ENCODE measurements at regions not wholly inside any gene's neighbourhood (a gene's known extent, or its start where the extent isn't known, plus 50 kb on each side); places are given as distances from the start of the nearest gene placed in this dataset.
"Not testable (repeated sequence)": the region's sequence is repeated elsewhere in the genome, so short reads cannot be mapped to it uniquely, and the experiment has no call there.

DNA sequence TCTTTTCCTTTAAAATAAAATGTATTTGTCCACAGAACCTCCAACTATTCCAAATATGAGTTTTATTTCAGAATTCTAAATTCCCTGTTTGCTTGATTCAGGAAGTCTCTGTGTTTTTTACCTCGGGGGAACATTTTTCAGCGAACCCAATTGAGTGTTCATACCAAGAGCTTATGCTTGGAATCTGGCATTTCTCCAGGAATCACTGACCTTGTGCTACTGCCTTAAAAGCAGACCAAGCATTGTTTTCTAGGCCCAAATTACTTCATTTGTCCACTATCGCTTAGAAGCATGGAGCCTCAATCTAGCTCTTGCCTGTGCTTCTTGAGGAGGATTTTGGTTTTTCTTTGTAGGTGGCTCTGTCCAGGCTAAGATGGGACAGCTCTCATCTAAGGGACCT lies 59.4 kb downstream of the EBLN1 start:
- no peak for DNase-seq
- WGBS, 2 donors: 40 to 63% methylated on average over 3 of the region's 3 CpGs
- Histone ChIP-seq H3K27ac (no peak overlapping the region), H3K9me3 (no peaks in the 10 kb centered on the region), H3K36me3 (no peaks in the 10 kb centered on the region), H3K4me3 (no peak overlapping the region), H3K4me1 (no peaks in the 10 kb centered on the region), H3K27me3 (no peaks in the 10 kb centered on the region)
- intact Hi-C loops (cut with DNase I): no loop called here
- TF ChIP-seq CTCF (IDR thresholded peaks at IDR 0.05): no peak
- FAIRE-seq: no peak
- no peak for ATAC-seq

GRCh38 chr10:22156750-22157149 lies 61.1 kb downstream of the EBLN1 start:
- FAIRE-seq (no peak), DNase-seq (no peak), ATAC-seq (no peak)
- TF ChIP-seq CTCF (IDR thresholded peaks at IDR 0.05): no peak
- Histone ChIP-seq H3K27me3 (no peaks in the 10 kb centered on the region), H3K9me3 (no peaks in the 10 kb centered on the region), H3K4me1 (no peaks in the 10 kb centered on the region), H3K27ac (no peak overlapping the region), H3K36me3 (no peaks in the 10 kb centered on the region), H3K4me3 (no peak overlapping the region)
- intact Hi-C loops (cut with DNase I): no loop called here
- WGBS, 2 donors: 25 to 33% methylated on average over 3 of the region's 3 CpGs

DNA sequence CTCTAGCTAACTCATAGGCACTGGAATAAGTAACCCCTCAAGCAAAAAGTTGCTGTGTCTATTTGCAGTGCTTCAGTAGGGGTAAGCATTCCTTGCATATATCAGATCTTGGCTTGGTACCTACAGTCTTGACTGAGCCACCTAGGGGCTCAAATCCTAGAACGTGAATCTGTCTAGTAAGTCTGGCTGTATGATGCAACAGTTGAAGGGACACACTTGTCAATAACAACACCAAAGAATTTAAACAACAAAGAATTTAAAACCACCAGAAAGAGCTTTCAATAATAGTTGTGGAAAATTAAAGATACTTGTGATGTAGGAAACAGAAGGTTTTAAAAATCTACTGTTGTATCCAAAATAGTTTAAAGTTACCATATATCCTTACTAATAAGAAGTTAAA lies 65.4 kb downstream of the EBLN1 start:
- ATAC-seq: no peak
- WGBS, 2 donors: 73 to 75% methylated on average over 1 of the region's 1 CpG

GRCh38 chr10:22150842-22151241 lies 67.0 kb downstream of the EBLN1 start:
- TF ChIP-seq CTCF (IDR thresholded peaks at IDR 0.05): no peak
- no peaks in the 10 kb centered on the region for H3K4me1 ChIP-seq
- intact Hi-C loops (cut with DNase I): no loop called here
- DNase-seq (no peak), ATAC-seq (no peak), FAIRE-seq (no peak)
- H3K27ac ChIP-seq: no peak overlapping the region
- 71 to 79% methylated on average over 1 of the region's 1 CpG for WGBS, 2 donors
- no peaks in the 10 kb centered on the region for H3K36me3 ChIP-seq
- no peaks in the 10 kb centered on the region for H3K27me3 ChIP-seq
- no peak overlapping the region for H3K4me3 ChIP-seq
- no peaks in the 10 kb centered on the region for H3K9me3 ChIP-seq

More for the DNA sequence above, 65.4 kb downstream of the EBLN1 start:
- FAIRE-seq (no peak), DNase-seq (no peak)
- H3K9me3 ChIP-seq: no peaks in the 10 kb centered on the region
- intact Hi-C loops (cut with DNase I): no loop called here
- no peak overlapping the region for H3K27ac ChIP-seq
- no peak overlapping the region for H3K4me3 ChIP-seq
- TF ChIP-seq CTCF (IDR thresholded peaks at IDR 0.05): no peak
- no peaks in the 10 kb centered on the region for H3K27me3 ChIP-seq
- no peaks in the 10 kb centered on the region for H3K36me3 ChIP-seq
- H3K4me1 ChIP-seq: no peaks in the 10 kb centered on the region

DNA sequence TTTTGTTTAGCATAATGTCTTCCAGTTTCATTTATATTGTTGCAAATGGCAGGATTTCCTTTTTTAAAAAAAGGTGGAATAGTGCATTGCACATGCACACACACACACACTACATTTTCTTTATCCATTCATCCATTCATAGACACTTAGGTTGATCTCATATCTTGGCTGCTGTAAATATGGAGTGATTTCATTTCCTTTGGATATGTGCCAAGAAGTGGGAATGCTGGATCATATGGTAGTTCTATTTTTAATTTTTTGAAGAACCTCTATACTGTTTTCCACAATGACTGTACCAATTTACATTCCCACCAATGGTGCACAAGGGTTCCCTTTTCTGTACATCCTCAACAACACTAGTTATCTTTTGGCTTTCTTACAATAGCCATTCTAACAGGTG lies 68.9 kb downstream of the EBLN1 start:
- H3K27me3 ChIP-seq: no peaks in the 10 kb centered on the region
- H3K9me3 ChIP-seq: no peaks in the 10 kb centered on the region
- no peaks in the 10 kb centered on the region for H3K4me1 ChIP-seq
- no peak overlapping the region for H3K4me3 ChIP-seq
- FAIRE-seq: no peak
- DNase-seq: no peak
- TF ChIP-seq CTCF (IDR thresholded peaks at IDR 0.05): no peak
- H3K36me3 ChIP-seq: no peaks in the 10 kb centered on the region
- H3K27ac ChIP-seq: no peak overlapping the region
- ATAC-seq: no peak
- intact Hi-C loops (cut with DNase I): no loop called here

- FAIRE-seq; DNase-seq; H3K9me3 ChIP-seq; H3K4me1 ChIP-seq; intact Hi-C loops (cut with DNase I); H3K4me3 ChIP-seq; H3K27me3 ChIP-seq; H3K27ac ChIP-seq; ATAC-seq; H3K36me3 ChIP-seq: not testable (repeated sequence)
- WGBS, 2 donors: 69 to 90% methylated on average over 2 of the region's 2 CpGs
These were observed 71.9 kb downstream of the EBLN1 start for GRCh38 chr10:22145873-22146272.

Data from pancreas (tissue), 10 donors.